ENCODE measurements at regions not wholly inside any gene's neighbourhood (a gene's known extent, or its start where the extent isn't known, plus 50 kb on each side); places are given as distances from the start of the nearest gene placed in this dataset.

- Mint-ChIP-seq H3K36me3 (ENCODE audit: low read depth) (no peaks in the 10 kb centered on the region), H3K9me3 (peaks cover 3% of the 10 kb centered on the region; the same call in 1 of the 3 replicates), H3K27me3 (ENCODE audit: insufficient read depth, low read depth, poor library complexity) (no peaks in the 10 kb centered on the region), H3K4me3 (no peak overlapping the region), H3K27ac (no peak overlapping the region), H3K4me1 (no peaks in the 10 kb centered on the region)
- H3K4me1 ChIP-seq (ENCODE audit: insufficient read depth), result no peaks in the 10 kb centered on the region
- H3K9me2 ChIP-seq (ENCODE audit: insufficient read depth), result 0 out of 2 replicates have a peak, but pooled peaks cover 7% of the 10 kb centered on the region
- ATAC-seq (no peak), DNase-seq (ENCODE audit: low spot score) (no peak)
- H3K4me3 ChIP-seq, result no peak overlapping the region
- H3K4me2 ChIP-seq, result no peak overlapping the region
- no peaks in the 10 kb centered on the region for H3K27me3 ChIP-seq (ENCODE audit: insufficient read depth)
- no peaks in the 10 kb centered on the region for H3F3A ChIP-seq (replicated peaks; ENCODE audit: low read depth)
- no peak overlapping the region for H3K27ac ChIP-seq (ENCODE audit: low read depth)
- no peaks in the 10 kb centered on the region for H3K36me3 ChIP-seq (ENCODE audit: insufficient read depth)
- H3K79me2 ChIP-seq (replicated peaks; ENCODE audit: insufficient read depth), result no peaks in the 10 kb centered on the region
- no peaks in the 10 kb centered on the region for H4K20me1 ChIP-seq (replicated peaks; ENCODE audit: insufficient read depth)
- H2AFZ ChIP-seq, result no peak overlapping the region
- no peak for TF ChIP-seq CTCF (conservative IDR thresholded peaks at IDR 0.05; ENCODE audit: low read depth in 2 of 2)
- TF ChIP-seq POLR2AphosphoS5 (IDR thresholded peaks at IDR 0.05; ENCODE audit: low read depth), result no peak
- no peak for TF ChIP-seq ETS1 (IDR thresholded peaks at IDR 0.05)
- TF ChIP-seq REST (IDR thresholded peaks at IDR 0.05; ENCODE audit: unreplicated experiment), result no peak
- no peak for TF ChIP-seq ZNF462 (CRISPR knock-in tag; IDR thresholded peaks at IDR 0.05)
- no peak for TF ChIP-seq EZH2 (IDR thresholded peaks at IDR 0.05; ENCODE audit: low read depth, unreplicated experiment)
- TF ChIP-seq NANOG (IDR thresholded peaks at IDR 0.05; ENCODE audit: borderline replicate concordance), result no peak
- no peak for TF ChIP-seq EZH2phosphoT487 (IDR thresholded peaks at IDR 0.05; ENCODE audit: unreplicated experiment)
- no peak for TF ChIP-seq CREB1 (CRISPR knock-in tag; IDR thresholded peaks at IDR 0.05; ENCODE audit: low read depth)
- TF ChIP-seq ZNF331 (CRISPR knock-in tag; IDR thresholded peaks at IDR 0.05; ENCODE audit: low read depth), result no peak
- TF ChIP-seq ZNF114 (CRISPR knock-in tag; IDR thresholded peaks at IDR 0.05), result no peak
- no peak for TF ChIP-seq JUNB (IDR thresholded peaks at IDR 0.05; ENCODE audit: unreplicated experiment)
- no peak for TF ChIP-seq STAT1 (IDR thresholded peaks at IDR 0.05; ENCODE audit: unreplicated experiment)
These were observed 973.8 kb upstream of the GYPC start for GRCh38 chr2:125681976-125682805.
